ENCODE measurements at regions not wholly inside any gene's neighbourhood (a gene's known extent, or its start where the extent isn't known, plus 50 kb on each side); places are given as distances from the start of the nearest gene placed in this dataset.

GRCh38 chrX:76014321-76014720 lies 158.5 kb upstream of the PBDC1 start:
- ChIA-PET CTCF (no interaction called here), POLR2A (no interaction called here)
- Mint-ChIP-seq H3K4me3 (no peak overlapping the region), H3K9me3 (no peaks in the 10 kb centered on the region), H3K27ac (no peak overlapping the region), H3K4me1 (ENCODE audit: low read depth) (no peaks in the 10 kb centered on the region), H3K36me3 (ENCODE audit: low read depth) (no peaks in the 10 kb centered on the region), H3K27me3 (peaks cover 9% of the 10 kb centered on the region)
- ATAC-seq (ENCODE audit: poor library complexity) (no peak), DNase-seq (no peak)
- no peak for TF ChIP-seq CTCF (IDR thresholded peaks at IDR 0.05)
- Histone ChIP-seq H3K27ac (ENCODE audit: low read depth in 1 of 2, low read length in 2 of 2) (no peak overlapping the region), H3K36me3 (ENCODE audit: insufficient read depth, low read length) (no peaks in the 10 kb centered on the region), H3K27me3 (ENCODE audit: control insufficient read depth in 1 of 2, insufficient read depth in 2 of 2, low read length in 2 of 2) (no peaks in the 10 kb centered on the region), H3K9me3 (ENCODE audit: control insufficient read depth in 1 of 2, insufficient read depth in 1 of 2, low read length in 2 of 2) (peaks cover 0 to 3% of the 10 kb centered on the region in 2 experiments), H3K4me3 (ENCODE audit: low read length) (no peak overlapping the region), H3K4me1 (ENCODE audit: insufficient read depth, low read length) (no peaks in the 10 kb centered on the region)
- intact Hi-C loops (cut with DNase I, micrococcal nuclease): no loop called here

- intact Hi-C loops (cut with DNase I, micrococcal nuclease): no loop called here
- Histone ChIP-seq H3K4me3 (ENCODE audit: low read length) (no peak overlapping the region), H3K27ac (ENCODE audit: low read depth in 1 of 2, low read length in 2 of 2) (no peak overlapping the region), H3K4me1 (ENCODE audit: insufficient read depth, low read length) (no peaks in the 10 kb centered on the region), H3K27me3 (ENCODE audit: control insufficient read depth in 1 of 2, insufficient read depth in 2 of 2, low read length in 2 of 2) (no peaks in the 10 kb centered on the region), H3K36me3 (ENCODE audit: insufficient read depth, low read length) (no peaks in the 10 kb centered on the region), H3K9me3 (ENCODE audit: control insufficient read depth in 1 of 2, insufficient read depth in 1 of 2, low read length in 2 of 2) (no peaks in the 10 kb centered on the region)
- Mint-ChIP-seq H3K36me3 (ENCODE audit: low read depth) (no peaks in the 10 kb centered on the region), H3K4me3 (no peak overlapping the region), H3K27ac (no peak overlapping the region), H3K27me3 (no peaks in the 10 kb centered on the region), H3K9me3 (no peaks in the 10 kb centered on the region), H3K4me1 (ENCODE audit: low read depth) (no peaks in the 10 kb centered on the region)
- CTCF ChIA-PET: no interaction called here
- DNase-seq (no peak), ATAC-seq (ENCODE audit: poor library complexity) (no peak)
- TF ChIP-seq CTCF (IDR thresholded peaks at IDR 0.05): no peak
- POLR2A ChIA-PET: no interaction called here
Observed at GRCh38 chrX:76026292-76026691, 146.6 kb upstream of the PBDC1 start.

GRCh38 chrX:76026751-76027150 lies 146.1 kb upstream of the PBDC1 start:
- ChIA-PET POLR2A (no interaction called here), CTCF (no interaction called here)
- H3K4me3 Mint-ChIP-seq: no peak overlapping the region
- no peaks in the 10 kb centered on the region for H3K36me3 Mint-ChIP-seq (ENCODE audit: low read depth)
- intact Hi-C loops (cut with DNase I, micrococcal nuclease): no loop called here
- Histone ChIP-seq H3K9me3 (ENCODE audit: control insufficient read depth in 1 of 2, insufficient read depth in 1 of 2, low read length in 2 of 2) (no peaks in the 10 kb centered on the region), H3K4me3 (ENCODE audit: low read length) (no peak overlapping the region), H3K4me1 (ENCODE audit: insufficient read depth, low read length) (no peaks in the 10 kb centered on the region), H3K36me3 (ENCODE audit: insufficient read depth, low read length) (no peaks in the 10 kb centered on the region), H3K27me3 (ENCODE audit: control insufficient read depth in 1 of 2, insufficient read depth in 2 of 2, low read length in 2 of 2) (no peaks in the 10 kb centered on the region), H3K27ac (ENCODE audit: low read depth in 1 of 2, low read length in 2 of 2) (no peak overlapping the region)
- ATAC-seq (ENCODE audit: poor library complexity) (no peak), DNase-seq (no peak)
- H3K4me1 Mint-ChIP-seq (ENCODE audit: low read depth): no peaks in the 10 kb centered on the region
- H3K9me3 Mint-ChIP-seq: no peaks in the 10 kb centered on the region
- H3K27me3 Mint-ChIP-seq: no peaks in the 10 kb centered on the region
- TF ChIP-seq CTCF (IDR thresholded peaks at IDR 0.05): no peak
- H3K27ac Mint-ChIP-seq: no peak overlapping the region
